ENCODE measurements at regions not wholly inside any gene's neighbourhood (a gene's known extent, or its start where the extent isn't known, plus 50 kb on each side); places are given as distances from the start of the nearest gene placed in this dataset.

DNA sequence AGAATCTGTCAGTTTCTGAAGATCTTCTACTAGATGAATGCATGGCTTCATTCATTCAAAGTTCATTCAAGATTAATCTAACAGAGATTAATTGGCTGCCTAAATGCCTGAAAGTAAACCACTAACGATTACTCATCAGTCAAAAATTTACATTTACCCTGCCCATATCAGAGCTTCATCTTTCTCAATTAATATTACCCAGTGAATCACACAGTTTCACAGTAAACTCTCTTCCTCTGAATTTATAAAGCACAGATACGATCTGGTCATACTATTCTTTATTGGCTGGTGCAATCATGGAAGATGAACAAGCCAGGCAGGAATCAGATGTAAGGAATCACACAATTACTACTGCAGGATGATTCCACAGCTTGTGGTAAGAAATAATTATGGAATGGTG is 377.7 kb downstream of the SLC16A7 start:
- H3K27ac ChIP-seq = no peak overlapping the region
- TF ChIP-seq CTCF (IDR thresholded peaks at IDR 0.05) (no peak), ZFX (IDR thresholded peaks at IDR 0.05; ENCODE audit: borderline replicate concordance) (no peak)

DNA sequence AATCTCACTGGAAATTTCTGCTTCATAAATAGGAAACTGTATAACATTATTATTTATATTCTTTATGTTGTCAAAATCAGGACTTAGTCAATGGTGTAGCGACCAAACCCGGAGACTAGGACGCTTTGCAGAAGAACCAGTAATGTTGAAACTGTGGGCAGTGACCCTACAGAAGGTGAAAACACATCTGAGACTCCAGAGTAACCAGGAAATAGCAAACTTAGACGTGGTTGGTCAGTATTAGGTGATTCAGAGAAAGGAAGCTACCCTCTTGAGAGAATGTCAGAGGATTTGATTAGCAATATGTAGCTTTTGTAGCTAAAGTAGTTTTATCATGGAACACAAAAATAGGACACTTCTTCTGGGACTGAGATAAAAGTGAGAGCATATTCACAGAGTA is 381.9 kb downstream of the SLC16A7 start:
- no peak for TF ChIP-seq ZFX (IDR thresholded peaks at IDR 0.05; ENCODE audit: borderline replicate concordance)
- TF ChIP-seq CTCF (IDR thresholded peaks at IDR 0.05) = no peak
- no peak overlapping the region for H3K27ac ChIP-seq

DNA sequence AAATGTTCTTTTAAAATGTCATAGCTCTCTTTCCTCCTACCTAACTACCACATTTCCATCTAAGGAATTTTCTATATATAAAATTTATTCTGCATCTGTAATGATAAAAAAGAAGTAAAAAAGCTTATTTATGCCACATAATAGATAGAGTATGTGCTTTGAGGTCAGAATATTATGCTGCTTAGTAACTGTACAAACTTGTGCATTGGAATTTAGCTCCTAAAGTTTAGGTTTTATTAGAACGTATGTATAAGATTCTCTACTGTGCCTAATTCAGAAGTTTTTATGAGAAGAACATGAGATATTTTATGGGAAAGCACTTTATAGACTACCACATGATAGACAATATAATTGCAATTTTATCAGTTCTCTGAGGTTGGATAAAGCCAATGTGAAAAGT is 384.6 kb downstream of the SLC16A7 start:
- no peak for TF ChIP-seq ZFX (IDR thresholded peaks at IDR 0.05; ENCODE audit: borderline replicate concordance)
- no peak for TF ChIP-seq CTCF (IDR thresholded peaks at IDR 0.05)
- H3K27ac ChIP-seq = no peak overlapping the region

GRCh38 chr12:59999291-59999690 is 403.5 kb downstream of the SLC16A7 start:
- H3K27ac ChIP-seq = no peak overlapping the region
- no peak for TF ChIP-seq ZFX (IDR thresholded peaks at IDR 0.05; ENCODE audit: borderline replicate concordance)
- no peak for TF ChIP-seq CTCF (IDR thresholded peaks at IDR 0.05)

- TF ChIP-seq ZFX (IDR thresholded peaks at IDR 0.05; ENCODE audit: borderline replicate concordance) (no peak), CTCF (IDR thresholded peaks at IDR 0.05) (no peak)
- no peak overlapping the region for H3K27ac ChIP-seq
Measured at GRCh38 chr12:60010486-60010885, 414.7 kb downstream of the SLC16A7 start.

GRCh38 chr12:60012659-60013058 is 416.8 kb downstream of the SLC16A7 start:
- TF ChIP-seq CTCF (IDR thresholded peaks at IDR 0.05) = no peak
- TF ChIP-seq ZFX (IDR thresholded peaks at IDR 0.05; ENCODE audit: borderline replicate concordance) = no peak
- H3K27ac ChIP-seq = no peak overlapping the region

DNA sequence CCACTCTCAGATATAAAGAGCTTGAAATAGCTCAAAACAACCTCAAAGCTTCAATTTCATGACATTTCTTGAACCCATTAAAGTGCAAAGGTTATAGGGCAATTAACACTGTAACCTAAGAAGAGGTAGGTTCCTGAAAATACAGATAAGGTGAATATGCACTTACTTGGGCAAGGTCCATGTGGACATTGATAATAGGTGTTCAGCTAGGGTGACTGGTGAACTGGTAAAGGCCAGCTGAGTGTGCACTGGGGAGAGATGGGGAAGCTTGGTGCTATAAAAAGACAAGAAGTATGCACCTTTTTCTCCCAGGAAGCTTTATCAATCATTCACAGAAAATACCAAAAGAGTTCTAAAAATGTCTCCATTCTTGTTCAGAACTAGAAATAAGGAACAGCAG is 418.6 kb downstream of the SLC16A7 start:
- TF ChIP-seq ZFX (IDR thresholded peaks at IDR 0.05; ENCODE audit: borderline replicate concordance) = no peak
- no peak for TF ChIP-seq CTCF (IDR thresholded peaks at IDR 0.05)
- H3K27ac ChIP-seq = no peak overlapping the region

Measured in 22Rv1 (cell line).